Common myeloid progenitor, CD34-positive (primary cell): ENCODE measurements at regions not wholly inside any gene's neighbourhood (a gene's known extent, or its start where the extent isn't known, plus 50 kb on each side); places are given as distances from the start of the nearest gene placed in this dataset.

Experiments
- CTCF ChIA-PET: fragments of 350-600 bp; sonication (Branson Sonifier 250); formaldehyde crosslinking; loops from one replicate; lab custom pipeline; 2021; ENCODE audit warnings: antibody characterized with exemption; lab: Charles Lee
- POLR2A ChIA-PET: fragments of 350-600 bp; sonication (Branson Sonifier 250); formaldehyde crosslinking; loops from one replicate; lab custom pipeline; 2021; ENCODE audit warnings: antibody characterized with exemption; lab: Charles Lee
- DNase-seq, 3 donors: peaks; one replicate each; pipeline versions ENCODE4 v3.0.0 to v3.0.0-alpha.2; 2013
- H3K27ac ChIP-seq, 2 experiments: 1 replicate in 1 of 2; 2 replicates in 1 of 2; pipeline ENCODE4 v1.7.0; 2013; ENCODE audit warnings: inconsistent platforms in 2 of 2, low read length in 2 of 2, mild to moderate bottlenecking in 2 of 2, low read depth in 1 of 2, moderate library complexity in 1 of 2; ENCODE audit not compliant: severe bottlenecking in 2 of 2, insufficient read depth in 1 of 2, poor library complexity in 1 of 2
- H3K27me3 ChIP-seq, 5 experiments: replicated peaks in 2 of 5; 1 replicate in 3 of 5; 2 replicates in 2 of 5; pipeline versions ENCODE4 v1.6.1 to v1.7.0; 2013; ENCODE audit warnings: low read length in 4 of 5, mild to moderate bottlenecking in 2 of 5, moderate library complexity in 2 of 5, inconsistent platforms in 1 of 5; ENCODE audit not compliant: insufficient read depth in 5 of 5, control insufficient read depth in 4 of 5
- H3K36me3 ChIP-seq, 4 experiments: 1 replicate in 2 of 4; 2 replicates in 2 of 4; pipeline versions ENCODE4 v1.6.1 to v1.7.0; 2013; ENCODE audit warnings: low read length in 3 of 4, control low read depth in 1 of 4, mild to moderate bottlenecking in 1 of 4; ENCODE audit not compliant: control insufficient read depth in 4 of 4, insufficient read depth in 4 of 4
- H3K4me1 ChIP-seq, 4 experiments: 1 replicate in 3 of 4; 2 replicates in 1 of 4; pipeline versions ENCODE4 v1.6.1 to v1.7.1; 2013; ENCODE audit warnings: low read length in 3 of 4, mild to moderate bottlenecking in 3 of 4, control low read depth in 1 of 4, inconsistent platforms in 1 of 4, moderate library complexity in 1 of 4; ENCODE audit not compliant: control insufficient read depth in 4 of 4, insufficient read depth in 4 of 4; ENCODE audit errors: control extremely low read depth in 1 of 4
- H3K4me3 ChIP-seq, 7 experiments: 1 replicate in 4 of 7; 2 replicates in 3 of 7; pipeline versions ENCODE4 v1.5.1 to v1.7.0; 2013; ENCODE audit warnings: mild to moderate bottlenecking in 7 of 7, low read length in 6 of 7, moderate library complexity in 6 of 7, inconsistent platforms in 2 of 7, low read depth in 2 of 7, control low read depth in 1 of 7; ENCODE audit not compliant: insufficient read depth in 4 of 7, control insufficient read depth in 1 of 7; ENCODE audit errors: extremely low read depth in 1 of 7
- H3K9me3 ChIP-seq, 5 experiments: 1 replicate in 4 of 5; 2 replicates in 1 of 5; pipeline versions ENCODE4 v1.6.1 to v1.7.1; 2013; ENCODE audit warnings: low read length in 4 of 5, mild to moderate bottlenecking in 2 of 5, inconsistent platforms in 1 of 5, low read depth in 1 of 5, moderate library complexity in 1 of 5; ENCODE audit not compliant: control insufficient read depth in 4 of 5, insufficient read depth in 2 of 5; ENCODE audit errors: control extremely low read depth in 1 of 5
- WGBS: methylation state at CpG from one replicate; pipeline ENCODE4 v1.1.5; 2013; ENCODE audit not compliant: insufficient coverage; 5-methylcytosine and 5-hydroxymethylcytosine counted together

DNA sequence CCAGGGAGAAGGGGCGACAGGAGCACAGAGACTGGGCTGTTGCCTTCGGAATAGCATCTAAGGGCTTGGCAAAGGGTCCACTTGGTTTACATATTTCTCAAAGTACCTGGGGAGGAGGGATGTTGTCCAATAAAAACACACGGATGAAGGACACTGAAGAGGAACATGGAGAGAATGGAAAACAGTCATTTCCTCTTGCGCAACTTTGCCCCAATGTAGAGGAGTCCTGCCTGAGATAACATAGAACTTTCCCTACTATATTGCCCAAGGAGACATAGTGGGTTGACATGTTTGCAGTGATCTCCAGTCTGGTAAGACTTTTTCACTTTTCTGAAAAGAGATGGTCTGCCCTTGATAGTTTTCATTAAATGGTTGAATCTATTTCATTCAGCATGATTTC lies 468.8 kb upstream of the SUCLG2 start:
- H3K27ac ChIP-seq, result no peak overlapping the region
- H3K27me3 ChIP-seq, result peaks cover 0 to 2% (median 0%) of the 10 kb centered on the region in 5 experiments
- ChIA-PET POLR2A (no interaction called here), CTCF (no interaction called here)
- no peaks in the 10 kb centered on the region for H3K9me3 ChIP-seq
- no peak overlapping the region for H3K4me3 ChIP-seq
- DNase-seq, result no peak
- WGBS, result 85% methylated on average over 3 of the region's 4 CpGs
- H3K4me1 ChIP-seq, result no peaks in the 10 kb centered on the region
- H3K36me3 ChIP-seq, result no peaks in the 10 kb centered on the region

DNA sequence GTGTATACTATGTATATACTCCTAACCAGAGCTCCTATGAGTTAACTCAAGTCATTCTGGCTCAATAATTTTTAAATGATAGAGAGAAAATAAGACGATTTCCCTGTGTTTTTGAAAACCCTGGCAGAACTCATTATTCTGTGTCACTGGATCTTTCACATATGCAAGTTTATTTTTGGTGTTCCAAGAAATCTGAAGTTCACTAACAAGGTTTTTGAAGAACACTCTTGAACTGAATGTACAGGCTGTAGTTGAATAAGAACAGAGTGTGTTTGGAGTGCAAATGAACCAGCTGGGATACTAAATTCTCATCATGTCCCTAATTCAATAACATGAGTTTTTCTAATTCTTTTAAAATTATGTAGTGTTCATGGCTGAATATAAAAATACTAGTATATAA lies 466.9 kb upstream of the SUCLG2 start:
- 80% methylated on average over 1 of the region's 1 CpG for WGBS
- CTCF ChIA-PET, result no interaction called here
- peaks cover 0 to 2% (median 0%) of the 10 kb centered on the region in 5 experiments for H3K27me3 ChIP-seq

DNA sequence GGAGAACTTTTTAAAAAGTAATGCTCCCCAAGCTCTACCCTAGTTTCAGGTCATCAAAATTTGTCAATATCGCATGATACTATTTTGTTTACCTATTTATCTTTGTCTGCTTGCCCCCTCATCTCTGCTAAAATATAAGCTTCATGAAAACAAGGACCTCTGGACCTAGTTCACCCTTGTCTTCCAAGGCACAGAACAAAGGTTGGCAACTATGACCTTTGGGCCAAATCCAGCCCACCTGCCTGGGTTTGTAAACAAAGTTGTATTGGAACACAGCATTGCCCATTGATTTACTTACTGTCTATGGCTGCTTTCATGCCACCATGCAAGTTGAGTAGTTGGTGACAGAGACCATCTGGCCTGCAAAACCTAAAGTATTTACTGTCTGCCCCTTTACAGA lies 462.2 kb upstream of the SUCLG2 start:
- H3K4me3 ChIP-seq, result no peak overlapping the region
- H3K9me3 ChIP-seq, result no peaks in the 10 kb centered on the region
- 100% methylated on average over 1 of the region's 1 CpG for WGBS
- H3K27me3 ChIP-seq, result no peaks in the 10 kb centered on the region
- H3K27ac ChIP-seq, result no peak overlapping the region
- no peak for DNase-seq
- H3K36me3 ChIP-seq, result no peaks in the 10 kb centered on the region
- ChIA-PET CTCF (no interaction called here), POLR2A (no interaction called here)
- H3K4me1 ChIP-seq, result no peaks in the 10 kb centered on the region

More for the DNA sequence above, 466.9 kb upstream of the SUCLG2 start:
- H3K27ac ChIP-seq, result no peak overlapping the region
- no peaks in the 10 kb centered on the region for H3K36me3 ChIP-seq
- POLR2A ChIA-PET, result no interaction called here
- H3K9me3 ChIP-seq, result no peaks in the 10 kb centered on the region
- no peaks in the 10 kb centered on the region for H3K4me1 ChIP-seq
- no peak overlapping the region for H3K4me3 ChIP-seq
- no peak for DNase-seq

DNA sequence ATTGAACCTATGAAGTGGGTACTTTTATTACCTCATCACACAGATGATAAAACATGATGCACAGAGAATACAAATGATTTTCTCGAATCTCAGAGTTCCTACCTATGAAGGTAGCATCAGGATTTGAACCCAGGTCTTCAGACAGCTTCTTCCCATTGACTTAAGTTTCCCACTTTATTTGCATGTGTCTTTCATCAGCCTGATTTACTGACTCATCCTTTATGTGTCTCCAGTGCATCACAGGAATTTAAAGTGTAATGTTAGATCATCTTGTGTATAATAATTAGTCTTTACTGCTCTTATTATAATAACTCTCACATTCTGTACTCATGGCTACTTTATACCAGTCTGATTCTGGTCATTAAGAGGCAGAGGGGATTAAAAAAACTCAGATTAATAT lies 449.4 kb upstream of the SUCLG2 start:
- CTCF ChIA-PET, result no interaction called here
- Histone ChIP-seq H3K36me3 (no peaks in the 10 kb centered on the region), H3K27me3 (no peaks in the 10 kb centered on the region), H3K4me1 (peaks cover 3 to 11% (median 5%) of the 10 kb centered on the region in 4 experiments), H3K27ac (no peak overlapping the region), H3K9me3 (no peaks in the 10 kb centered on the region), H3K4me3 (no peak overlapping the region)
- POLR2A ChIA-PET, result no interaction called here
- WGBS, result 40% methylated on average over 1 of the region's 1 CpG
- no peak for DNase-seq

DNA sequence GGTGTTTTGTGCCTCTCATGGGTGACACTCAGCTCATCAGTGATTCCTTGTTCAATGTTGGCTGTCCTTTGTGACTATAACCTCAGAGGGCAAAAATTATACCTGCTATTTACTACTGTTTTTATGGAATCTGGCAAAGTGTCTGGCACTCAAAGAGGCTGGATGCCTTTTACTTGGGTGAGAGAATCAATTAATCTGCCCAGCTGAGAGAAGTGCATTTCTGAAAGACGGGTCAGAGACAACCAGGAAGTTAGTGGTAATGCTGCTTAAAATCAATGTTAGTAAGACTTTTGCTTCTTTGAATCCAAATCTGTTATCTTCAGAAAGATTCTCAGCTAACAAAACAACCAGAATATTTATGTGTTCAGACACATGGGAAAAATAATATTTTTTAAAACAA lies 436.2 kb upstream of the SUCLG2 start:
- H3K4me3 ChIP-seq, result no peak overlapping the region
- H3K27ac ChIP-seq, result no peak overlapping the region
- DNase-seq, result no peak
- POLR2A ChIA-PET, result no interaction called here
- H3K36me3 ChIP-seq, result no peaks in the 10 kb centered on the region
- CTCF ChIA-PET, result no interaction called here
- H3K9me3 ChIP-seq, result no peaks in the 10 kb centered on the region
- peaks cover 0 to 4% (median 2%) of the 10 kb centered on the region in 5 experiments for H3K27me3 ChIP-seq
- WGBS, result no CpG with 5 or more reads among the region's 1 CpG
- H3K4me1 ChIP-seq, result peaks cover 0 to 2% (median 0%) of the 10 kb centered on the region in 4 experiments

DNA sequence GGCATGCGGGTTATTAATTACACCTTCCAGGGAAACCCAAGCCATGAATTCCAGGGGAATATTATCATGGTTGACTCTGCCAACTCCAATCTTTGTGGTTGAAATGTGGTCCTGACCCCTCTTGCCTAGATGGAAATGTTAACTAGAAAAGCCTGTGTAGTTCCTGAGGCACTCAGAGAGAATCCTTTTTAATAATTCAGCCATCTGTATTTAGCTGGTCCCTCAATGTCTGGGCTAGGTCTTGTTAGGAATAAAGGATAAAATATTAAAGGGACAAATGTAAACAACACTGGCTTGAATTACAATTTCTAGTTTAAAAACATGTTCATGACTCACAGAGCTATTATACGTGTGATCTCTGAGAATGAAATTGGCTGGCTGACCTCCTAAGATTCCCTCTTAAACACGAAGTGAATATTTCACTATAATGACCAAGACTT lies 435.2 kb upstream of the SUCLG2 start:
- Histone ChIP-seq H3K4me3 (no peak overlapping the region), H3K27me3 (peaks cover 0 to 5% (median 2%) of the 10 kb centered on the region in 5 experiments), H3K27ac (no peak overlapping the region), H3K4me1 (peaks cover 0 to 2% (median 0%) of the 10 kb centered on the region in 4 experiments), H3K36me3 (no peaks in the 10 kb centered on the region), H3K9me3 (no peaks in the 10 kb centered on the region)
- ChIA-PET CTCF (no interaction called here), POLR2A (no interaction called here)
- 69% methylated on average over 3 of the region's 3 CpGs for WGBS
- no peak for DNase-seq

DNA sequence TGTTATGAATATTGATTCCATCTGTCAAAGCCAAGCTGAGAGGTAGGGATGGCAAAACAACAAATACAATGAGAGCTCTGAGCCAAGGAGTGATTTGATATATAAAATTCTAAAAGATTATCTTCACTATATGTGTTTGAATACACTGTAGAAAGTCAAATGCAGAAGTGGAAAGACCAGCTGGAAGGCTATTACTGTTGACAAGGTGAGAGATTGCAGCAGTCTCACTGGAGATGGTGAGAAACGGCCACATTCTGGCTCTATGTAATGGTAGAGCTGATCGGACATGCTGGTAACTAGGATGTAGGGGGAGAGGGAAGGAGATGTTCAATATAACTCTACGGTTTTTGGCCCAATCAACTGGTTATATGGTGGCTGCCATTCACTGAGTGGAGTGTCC lies 434.2 kb upstream of the SUCLG2 start:
- no peak overlapping the region for H3K4me3 ChIP-seq
- H3K27ac ChIP-seq, result no peak overlapping the region
- peaks cover 0 to 5% (median 2%) of the 10 kb centered on the region in 5 experiments for H3K27me3 ChIP-seq
- no peaks in the 10 kb centered on the region for H3K36me3 ChIP-seq
- CTCF ChIA-PET, result no interaction called here
- 97% methylated on average over 3 of the region's 3 CpGs for WGBS
- no peaks in the 10 kb centered on the region for H3K9me3 ChIP-seq
- no peak for DNase-seq
- H3K4me1 ChIP-seq, result peaks cover 0 to 2% (median 0%) of the 10 kb centered on the region in 4 experiments
- POLR2A ChIA-PET, result interaction anchor here (0.6 kb wide), 1 partner anchor 664 kb away, joined by 3 read pairs; no protein-coding TSS in a partner anchor
